Fibroblast of lung (primary cell): ENCODE measurements at regions not wholly inside any gene's neighbourhood (a gene's known extent, or its start where the extent isn't known, plus 50 kb on each side); places are given as distances from the start of the nearest gene placed in this dataset.

Source experiments
- DNase-seq, 2 donors: peaks; one replicate each; pipeline versions ENCODE4 v3.0.0 to v3.0.0-alpha.2; 2010; ENCODE audit warnings: low read depth in 2 of 2
- H2AFZ ChIP-seq: 2 replicates; pipeline ENCODE4 v1.5.1; 2012; ENCODE audit warnings: low read length, control low read depth, inconsistent platforms
- H3K27ac ChIP-seq: 2 replicates; pipeline ENCODE4 v1.5.1; 2011; ENCODE audit warnings: low read length, control low read depth; ENCODE audit not compliant: insufficient read depth
- H3K27me3 ChIP-seq: 2 replicates; pipeline ENCODE4 v1.5.1; 2011; ENCODE audit warnings: mild to moderate bottlenecking, low read length; ENCODE audit not compliant: control insufficient read depth, insufficient read depth
- H3K36me3 ChIP-seq: 2 replicates; pipeline ENCODE4 v1.5.1; 2011; ENCODE audit warnings: low read length; ENCODE audit not compliant: control insufficient read depth, insufficient read depth
- H3K4me1 ChIP-seq: 2 replicates; pipeline ENCODE4 v1.5.1; 2011; ENCODE audit warnings: low read length; ENCODE audit not compliant: control insufficient read depth, insufficient read depth; ENCODE audit errors: extremely low read depth
- H3K4me2 ChIP-seq: 2 replicates; pipeline ENCODE4 v1.5.1; 2011; ENCODE audit warnings: low read length, control low read depth; ENCODE audit not compliant: insufficient read depth; ENCODE audit errors: extremely low read depth
- H3K4me3 ChIP-seq, 4 experiments: fragments of 200-600 bp in 1 of 4; sonication (generic) in 1 of 4; replicated peaks in 1 of 4; 2 replicates each; pipeline ENCODE4 v1.5.1; 2011 to 2016; ENCODE audit warnings: low read length in 4 of 4, low read depth in 3 of 4, mild to moderate bottlenecking in 3 of 4, control low read depth in 2 of 4, inconsistent platforms in 1 of 4, mixed read lengths in 1 of 4; ENCODE audit not compliant: insufficient read depth in 1 of 4; ENCODE audit errors: control extremely low read depth in 1 of 4
- H3K79me2 ChIP-seq: 2 replicates; pipeline ENCODE4 v1.5.1; 2012; ENCODE audit warnings: mild to moderate bottlenecking, low read length, inconsistent platforms; ENCODE audit not compliant: control insufficient read depth, insufficient read depth
- H3K9ac ChIP-seq: 2 replicates; pipeline ENCODE4 v1.5.1; 2011; ENCODE audit warnings: mild to moderate bottlenecking, low read length, control low read depth; ENCODE audit not compliant: insufficient read depth
- H3K9me3 ChIP-seq: 2 replicates; pipeline ENCODE4 v1.5.1; 2012; ENCODE audit warnings: low read depth, low read length; ENCODE audit not compliant: control insufficient read depth, insufficient read depth
- H4K20me1 ChIP-seq: 2 replicates; pipeline ENCODE4 v1.5.1; 2011; ENCODE audit warnings: low read length; ENCODE audit not compliant: control insufficient read depth, insufficient read depth; ENCODE audit errors: extremely low read depth
- CTCF ChIP-seq, 2 donors: IDR thresholded peaks in 1 of 2; conservative IDR thresholded peaks in 1 of 2; 1 replicate in 1 of 2; 2 replicates in 1 of 2; pipeline ENCODE4 v1.5.1; 2011 to 2012; ENCODE audit warnings: low read length in 2 of 2, control low read depth in 1 of 2, inconsistent platforms in 1 of 2, low read depth in 1 of 2, mild to moderate bottlenecking in 1 of 2
- EZH2 ChIP-seq: IDR thresholded peaks from 2 replicates; pipeline ENCODE4 v1.5.1; 2012; ENCODE audit warnings: low read length, control low read depth, mild to moderate bottlenecking; ENCODE audit errors: missing control alignments

DNA sequence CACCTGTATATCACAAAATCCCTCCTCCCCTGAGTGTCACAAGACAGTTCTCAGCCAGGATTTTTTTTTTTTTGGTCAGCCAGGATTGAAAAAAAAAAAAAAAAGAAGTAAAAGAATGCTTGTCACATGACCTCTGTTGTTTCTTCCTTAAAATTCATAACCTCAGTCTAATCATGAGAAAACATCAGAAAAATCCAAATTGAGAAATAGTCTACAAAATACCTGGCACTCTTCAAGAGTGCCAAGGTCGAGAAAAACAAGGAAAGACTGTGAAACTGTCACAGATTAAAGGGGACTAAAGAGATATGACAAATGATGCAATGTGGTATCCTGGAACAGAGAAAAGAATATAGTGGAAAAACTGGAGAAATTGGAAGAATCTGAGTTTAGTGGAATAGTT lies 58.5 kb upstream of the SUB1 start:
- H3K79me2 ChIP-seq, result no peaks in the 10 kb centered on the region
- no peaks in the 10 kb centered on the region for H3K9me3 ChIP-seq
- no peaks in the 10 kb centered on the region for H3K36me3 ChIP-seq
- no peak overlapping the region for H2AFZ ChIP-seq
- TF ChIP-seq EZH2 (no peak), CTCF (conservative IDR thresholded peaks at IDR 0.05 in 1 of 2, IDR thresholded peaks at IDR 0.05 in 1 of 2; ENCODE audit: low read depth in 1 of 2, low read length in 2 of 2) (no peak)
- H3K4me3 ChIP-seq, result no peak overlapping the region
- H4K20me1 ChIP-seq, result no peaks in the 10 kb centered on the region
- H3K9ac ChIP-seq, result no peak overlapping the region
- DNase-seq, result no peak
- H3K4me1 ChIP-seq, result no peaks in the 10 kb centered on the region
- H3K27ac ChIP-seq, result no peak overlapping the region
- no peaks in the 10 kb centered on the region for H3K27me3 ChIP-seq
- no peak overlapping the region for H3K4me2 ChIP-seq

GRCh38 chr5:32523625-32524024 lies 61.7 kb upstream of the SUB1 start:
- Histone ChIP-seq H3K27me3 (no peaks in the 10 kb centered on the region), H4K20me1 (no peaks in the 10 kb centered on the region), H3K27ac (no peak overlapping the region)

DNA sequence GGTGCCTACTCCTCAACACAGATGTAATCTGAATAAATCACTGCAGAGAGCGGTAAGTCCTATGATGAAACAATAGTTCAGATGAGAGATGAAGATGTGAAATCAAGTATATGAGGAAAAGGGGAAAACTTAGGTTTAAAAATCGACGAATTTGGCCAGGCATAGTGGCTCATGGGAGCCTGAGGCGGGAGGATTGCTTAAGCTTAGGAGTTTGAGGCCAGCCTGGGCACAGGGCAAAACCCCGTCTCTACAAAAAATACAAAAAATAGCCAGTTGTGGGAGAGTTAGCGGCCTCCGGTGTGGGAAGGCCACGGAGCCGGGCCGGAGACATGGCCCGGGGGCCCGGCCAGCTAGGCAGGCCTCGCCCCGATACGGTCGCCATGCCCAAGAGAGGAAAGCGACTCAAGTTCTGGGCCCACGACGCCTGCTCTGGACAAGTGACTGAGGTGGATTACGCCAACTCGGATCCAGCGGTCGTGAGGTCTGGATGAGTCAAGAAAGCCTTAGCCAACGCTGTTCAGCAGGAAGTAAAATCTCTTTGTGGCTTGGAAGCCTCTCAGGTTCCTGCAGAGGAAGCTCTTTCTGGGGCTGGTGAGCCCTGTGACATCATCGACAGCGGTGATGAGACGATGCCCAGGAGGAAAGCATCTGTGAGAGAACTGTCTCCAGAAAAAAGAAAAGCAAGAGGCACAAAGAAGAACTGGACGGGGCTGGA lies 62.8 kb upstream of the SUB1 start:
- Histone ChIP-seq H3K9ac (no peak overlapping the region), H3K4me3 (no peak overlapping the region), H4K20me1 (no peaks in the 10 kb centered on the region), H3K27ac (no peak overlapping the region), H3K36me3 (no peaks in the 10 kb centered on the region), H3K4me2 (no peak overlapping the region), H3K79me2 (no peaks in the 10 kb centered on the region), H3K4me1 (peaks cover 2% of the 10 kb centered on the region), H2AFZ (no peak overlapping the region), H3K9me3 (no peaks in the 10 kb centered on the region), H3K27me3 (no peaks in the 10 kb centered on the region)
- TF ChIP-seq EZH2 (no peak), CTCF (conservative IDR thresholded peaks at IDR 0.05 in 1 of 2, IDR thresholded peaks at IDR 0.05 in 1 of 2; ENCODE audit: low read depth in 1 of 2, low read length in 2 of 2) (no peak)
- peak; percentile 83 to 96 for DNase-seq

More at GRCh38 chr5:32523625-32524024, 61.7 kb upstream of the SUB1 start:
- Histone ChIP-seq H3K9ac (no peak overlapping the region), H3K79me2 (no peaks in the 10 kb centered on the region), H2AFZ (no peak overlapping the region), H3K9me3 (no peaks in the 10 kb centered on the region), H3K4me3 (no peak overlapping the region), H3K4me1 (peaks cover 2% of the 10 kb centered on the region), H3K4me2 (no peak overlapping the region), H3K36me3 (no peaks in the 10 kb centered on the region)
- DNase-seq, result no peak
- TF ChIP-seq CTCF (conservative IDR thresholded peaks at IDR 0.05 in 1 of 2, IDR thresholded peaks at IDR 0.05 in 1 of 2; ENCODE audit: low read depth in 1 of 2, low read length in 2 of 2) (peak in 1 of 2 donors; percentile 10), EZH2 (no peak)
